ENCODE measurements at regions not wholly inside any gene's neighbourhood (a gene's known extent, or its start where the extent isn't known, plus 50 kb on each side); places are given as distances from the start of the nearest gene placed in this dataset.

DNA sequence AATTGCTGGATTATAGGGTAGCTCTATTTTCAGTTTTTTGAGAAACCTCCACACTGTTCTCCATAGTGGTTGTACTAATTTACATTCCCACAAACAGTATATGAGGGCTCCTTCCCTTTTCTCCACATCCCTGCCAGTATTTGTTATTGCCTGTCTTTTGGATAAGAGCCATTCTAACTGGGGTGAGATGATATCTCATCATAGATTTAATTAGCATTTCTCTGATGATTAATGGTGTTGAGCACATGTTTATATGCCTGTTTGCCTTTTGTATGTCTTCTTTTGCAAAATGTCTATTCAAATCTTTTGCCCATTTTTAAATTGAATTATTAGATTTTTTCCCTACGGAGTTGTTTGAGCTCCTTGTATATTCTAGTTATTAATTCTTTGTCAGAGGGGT lies 385.3 kb downstream of the CCER1 start:
- Histone ChIP-seq H3K4me3 (no peak overlapping the region), H3K36me3 (no peaks in the 10 kb centered on the region), H3K27ac (no peak overlapping the region), H3K9me3 (peaks cover 0 to 13% (median 0%) of the 10 kb centered on the region in 3 donors), H3K4me1 (no peaks in the 10 kb centered on the region), H3K27me3 (no peaks in the 10 kb centered on the region)
- ATAC-seq: no peak
- TF ChIP-seq EP300 (IDR thresholded peaks at IDR 0.05): no peak
- TF ChIP-seq, protein P1, sequence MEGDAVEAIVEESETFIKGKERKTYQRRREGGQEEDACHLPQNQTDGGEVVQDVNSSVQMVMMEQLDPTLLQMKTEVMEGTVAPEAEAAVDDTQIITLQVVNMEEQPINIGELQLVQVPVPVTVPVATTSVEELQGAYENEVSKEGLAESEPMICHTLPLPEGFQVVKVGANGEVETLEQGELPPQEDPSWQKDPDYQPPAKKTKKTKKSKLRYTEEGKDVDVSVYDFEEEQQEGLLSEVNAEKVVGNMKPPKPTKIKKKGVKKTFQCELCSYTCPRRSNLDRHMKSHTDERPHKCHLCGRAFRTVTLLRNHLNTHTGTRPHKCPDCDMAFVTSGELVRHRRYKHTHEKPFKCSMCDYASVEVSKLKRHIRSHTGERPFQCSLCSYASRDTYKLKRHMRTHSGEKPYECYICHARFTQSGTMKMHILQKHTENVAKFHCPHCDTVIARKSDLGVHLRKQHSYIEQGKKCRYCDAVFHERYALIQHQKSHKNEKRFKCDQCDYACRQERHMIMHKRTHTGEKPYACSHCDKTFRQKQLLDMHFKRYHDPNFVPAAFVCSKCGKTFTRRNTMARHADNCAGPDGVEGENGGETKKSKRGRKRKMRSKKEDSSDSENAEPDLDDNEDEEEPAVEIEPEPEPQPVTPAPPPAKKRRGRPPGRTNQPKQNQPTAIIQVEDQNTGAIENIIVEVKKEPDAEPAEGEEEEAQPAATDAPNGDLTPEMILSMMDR (IDR thresholded peaks at IDR 0.05): no peak
- TF ChIP-seq POLR2A (IDR thresholded peaks at IDR 0.05): no peak
- TF ChIP-seq POLR2AphosphoS5 (IDR thresholded peaks at IDR 0.05): no peak
- 88 to 100% methylated on average over 1 of the region's 1 CpG for WGBS, 2 donors (ENCODE audit: low coverage in 1 of 2)

DNA sequence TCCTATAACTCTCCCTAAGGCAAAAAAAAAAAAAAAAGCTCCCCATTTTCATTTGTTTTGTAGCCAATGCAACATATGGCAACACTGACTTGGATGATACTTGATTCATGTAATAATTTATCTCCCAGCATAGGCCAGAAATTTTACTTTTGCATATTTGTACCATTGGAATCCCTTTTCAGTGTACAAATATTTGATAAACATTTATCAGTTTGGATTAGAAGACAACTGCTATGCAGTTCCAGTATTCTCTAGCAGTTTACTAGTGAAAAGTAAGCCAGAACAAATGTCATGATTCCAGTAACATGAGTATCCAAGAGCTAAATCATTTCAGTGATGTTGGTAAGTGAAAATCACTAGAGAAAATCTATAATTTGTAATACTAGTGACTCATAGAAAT lies 392.3 kb downstream of the CCER1 start:
- no peak for ATAC-seq
- no peak overlapping the region for H3K27ac ChIP-seq
- no peaks in the 10 kb centered on the region for H3K4me1 ChIP-seq
- no peaks in the 10 kb centered on the region for H3K36me3 ChIP-seq
- no peak overlapping the region for H3K4me3 ChIP-seq
- H3K27me3 ChIP-seq: no peaks in the 10 kb centered on the region
- TF ChIP-seq POLR2AphosphoS5 (IDR thresholded peaks at IDR 0.05) (no peak), POLR2A (IDR thresholded peaks at IDR 0.05) (no peak), EP300 (IDR thresholded peaks at IDR 0.05) (no peak)
- TF ChIP-seq, protein P1 (IDR thresholded peaks at IDR 0.05): no peak
- peaks cover 0 to 13% (median 0%) of the 10 kb centered on the region in 3 donors for H3K9me3 ChIP-seq

DNA sequence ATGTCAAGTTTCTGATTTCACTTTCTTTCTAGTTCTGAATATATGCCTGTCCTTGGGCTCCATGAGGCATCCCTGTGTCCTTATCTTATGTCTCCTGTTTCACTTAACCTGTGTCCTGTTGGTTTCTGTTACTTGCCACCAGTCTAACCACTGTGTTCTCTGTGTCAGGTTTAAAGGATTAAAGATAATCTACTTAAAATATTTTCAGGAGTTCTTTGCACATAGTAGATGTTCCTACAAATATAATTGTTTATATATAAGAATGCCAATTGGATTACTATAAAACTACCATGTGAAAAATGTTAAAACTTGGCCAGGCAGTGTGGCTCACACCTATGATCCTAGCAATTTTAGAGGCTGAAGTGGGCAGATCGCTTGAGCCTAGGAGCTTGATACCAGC lies 406.4 kb downstream of the CCER1 start:
- Histone ChIP-seq H3K27me3 (no peaks in the 10 kb centered on the region), H3K4me3 (no peak overlapping the region), H3K27ac (no peak overlapping the region), H3K36me3 (no peaks in the 10 kb centered on the region), H3K9me3 (no peaks in the 10 kb centered on the region), H3K4me1 (no peaks in the 10 kb centered on the region)
- ATAC-seq: no peak
- WGBS, 2 donors (ENCODE audit: low coverage in 1 of 2): 87 to 100% methylated on average over 1 of the region's 1 CpG
- TF ChIP-seq POLR2AphosphoS5 (IDR thresholded peaks at IDR 0.05) (no peak), POLR2A (IDR thresholded peaks at IDR 0.05) (no peak), EP300 (IDR thresholded peaks at IDR 0.05) (no peak)
- TF ChIP-seq, protein P1 (IDR thresholded peaks at IDR 0.05): no peak

DNA sequence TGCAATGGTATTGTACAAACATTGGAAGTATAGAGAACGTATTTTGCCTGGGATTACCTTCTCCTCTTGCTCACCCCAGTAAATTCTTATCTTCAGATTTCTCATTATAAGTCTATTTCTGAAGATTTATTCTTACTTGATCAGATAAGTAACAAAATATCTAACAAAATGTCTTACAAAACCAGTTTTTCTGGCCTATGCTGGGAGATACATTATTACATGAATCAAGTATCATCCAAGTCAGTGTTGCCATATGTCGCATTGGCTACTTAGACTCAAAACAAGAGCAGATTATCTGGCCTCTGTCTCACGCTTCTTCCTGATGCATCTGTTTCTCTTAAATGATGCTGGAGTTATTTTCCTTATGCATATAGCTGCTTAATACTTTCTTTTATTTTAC lies 408.5 kb downstream of the CCER1 start:
- Histone ChIP-seq H3K4me1 (no peaks in the 10 kb centered on the region), H3K27me3 (no peaks in the 10 kb centered on the region), H3K27ac (no peak overlapping the region), H3K36me3 (no peaks in the 10 kb centered on the region), H3K4me3 (no peak overlapping the region), H3K9me3 (no peaks in the 10 kb centered on the region)
- TF ChIP-seq EP300 (IDR thresholded peaks at IDR 0.05) (no peak), POLR2A (IDR thresholded peaks at IDR 0.05) (no peak), POLR2AphosphoS5 (IDR thresholded peaks at IDR 0.05) (no peak)
- TF ChIP-seq, protein P1 (IDR thresholded peaks at IDR 0.05): no peak
- ATAC-seq: no peak
- 87 to 97% methylated on average over 3 of the region's 3 CpGs for WGBS, 2 donors (ENCODE audit: low coverage in 1 of 2)

DNA sequence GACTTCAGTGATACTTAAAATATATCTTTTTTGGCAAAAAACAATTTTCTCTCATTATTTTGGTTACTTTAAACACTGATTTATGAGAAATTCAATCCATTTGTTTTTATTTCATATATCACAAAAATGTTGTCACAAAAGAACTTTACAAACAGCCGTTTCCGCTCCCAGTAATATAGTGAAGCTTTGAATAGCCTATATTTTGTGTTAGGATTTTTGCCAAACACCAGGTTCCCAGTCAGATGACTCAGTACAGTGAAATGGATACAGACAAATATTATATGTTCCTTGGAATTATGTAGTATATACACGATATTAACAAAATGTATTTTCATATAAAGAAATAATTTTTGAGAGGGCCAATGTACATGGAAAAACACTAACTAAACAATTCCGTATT lies 411.1 kb downstream of the CCER1 start:
- no peaks in the 10 kb centered on the region for H3K36me3 ChIP-seq
- 59 to 63% methylated on average over 4 of the region's 4 CpGs for WGBS, 2 donors (ENCODE audit: low coverage in 1 of 2)
- no peaks in the 10 kb centered on the region for H3K9me3 ChIP-seq
- no peak overlapping the region for H3K4me3 ChIP-seq
- H3K27ac ChIP-seq: no peak overlapping the region
- no peaks in the 10 kb centered on the region for H3K4me1 ChIP-seq
- no peak for ATAC-seq
- H3K27me3 ChIP-seq: no peaks in the 10 kb centered on the region
- TF ChIP-seq EP300 (IDR thresholded peaks at IDR 0.05) (no peak), POLR2A (IDR thresholded peaks at IDR 0.05) (no peak), POLR2AphosphoS5 (IDR thresholded peaks at IDR 0.05) (no peak)
- TF ChIP-seq, protein P1 (IDR thresholded peaks at IDR 0.05): no peak

All from gastroesophageal sphincter (tissue), 4 donors.